H9 (cell line): ENCODE measurements at regions not wholly inside any gene's neighbourhood (a gene's known extent, or its start where the extent isn't known, plus 50 kb on each side); places are given as distances from the start of the nearest gene placed in this dataset.

ENCODE experiments used
- DNase-seq: peaks from one replicate; pipeline ENCODE4 v3.0.0-alpha.2; 2017
- H2AFZ ChIP-seq: one replicate; pipeline ENCODE4 v1.6.1; 2013; ENCODE audit warnings: mild to moderate bottlenecking, low read length, control low read depth, moderate library complexity
- H2AK5ac ChIP-seq: 2 replicates; pipeline ENCODE4 v1.6.1; 2013; ENCODE audit warnings: low read length, control low read depth, mixed read lengths; ENCODE audit not compliant: insufficient read length
- H2BK120ac ChIP-seq: one replicate; pipeline ENCODE4 v1.6.1; 2013; ENCODE audit warnings: low read depth, mild to moderate bottlenecking, low read length, control low read depth, inconsistent platforms; ENCODE audit not compliant: poor library complexity, severe bottlenecking
- H2BK12ac ChIP-seq: 2 replicates; pipeline ENCODE4 v1.6.1; 2013; ENCODE audit warnings: low read length, control low read depth, mixed read lengths, low read depth; ENCODE audit not compliant: insufficient read length
- H2BK15ac ChIP-seq: 2 replicates; pipeline ENCODE4 v1.6.1; 2013; ENCODE audit warnings: low read depth, low read length, control low read depth
- H2BK20ac ChIP-seq: one replicate; pipeline ENCODE4 v1.6.1; 2013; ENCODE audit warnings: low read depth, mild to moderate bottlenecking, low read length, control low read depth, inconsistent platforms; ENCODE audit not compliant: poor library complexity, severe bottlenecking
- H2BK5ac ChIP-seq: 2 replicates; pipeline ENCODE4 v1.6.1; 2013; ENCODE audit warnings: low read length, control low read depth, mixed read lengths; ENCODE audit not compliant: insufficient read length
- H3K14ac ChIP-seq: 2 replicates; pipeline ENCODE4 v1.6.1; 2013; ENCODE audit warnings: low read length, control low read depth; ENCODE audit not compliant: insufficient read depth
- H3K18ac ChIP-seq: 2 replicates; pipeline ENCODE4 v1.6.1; 2013; ENCODE audit warnings: low read depth, mild to moderate bottlenecking, mixed read lengths, low read length, control low read depth; ENCODE audit not compliant: insufficient read length
- H3K23ac ChIP-seq: 2 replicates; pipeline ENCODE4 v1.6.1; 2013; ENCODE audit warnings: low read length, control low read depth, mixed read lengths, low read depth; ENCODE audit not compliant: insufficient read length
- H3K23me2 ChIP-seq: 2 replicates; pipeline ENCODE4 v1.6.1; 2013; ENCODE audit warnings: low read depth, mild to moderate bottlenecking, mixed read lengths, low read length, control low read depth; ENCODE audit not compliant: insufficient read length, poor library complexity, severe bottlenecking
- H3K27ac ChIP-seq: 2 replicates; pipeline ENCODE4 v1.5.1; 2013; ENCODE audit warnings: low read length, control low read depth, mixed read lengths, low read depth; ENCODE audit not compliant: insufficient read length
- H3K27me3 ChIP-seq: 2 replicates; pipeline ENCODE4 v1.6.1; 2013; ENCODE audit warnings: low read length, control low read depth, inconsistent platforms; ENCODE audit not compliant: insufficient read depth
- H3K4ac ChIP-seq: 2 replicates; pipeline ENCODE4 v1.6.1; 2013; ENCODE audit warnings: low read depth, mild to moderate bottlenecking, control low read depth, inconsistent platforms, low read length, moderate library complexity
- H3K4me1 ChIP-seq: 2 replicates; pipeline ENCODE4 v1.6.1; 2013; ENCODE audit warnings: low read length, control low read depth, inconsistent platforms; ENCODE audit not compliant: insufficient read depth
- H3K4me2 ChIP-seq: 2 replicates; pipeline ENCODE4 v1.6.1; 2013; ENCODE audit warnings: low read length, control low read depth, mixed read lengths; ENCODE audit not compliant: insufficient read length, insufficient read depth
- H3K56ac ChIP-seq: 2 replicates; pipeline ENCODE4 v1.6.1; 2013; ENCODE audit warnings: low read depth, mild to moderate bottlenecking, mixed read lengths, low read length, control low read depth; ENCODE audit not compliant: insufficient read length
- H3K79me1 ChIP-seq: 2 replicates; pipeline ENCODE4 v1.6.1; 2013; ENCODE audit warnings: low read depth, mild to moderate bottlenecking, moderate library complexity, low read length, control low read depth, inconsistent platforms; ENCODE audit not compliant: insufficient read depth, poor library complexity, severe bottlenecking
- H3K79me2 ChIP-seq: 2 replicates; pipeline ENCODE4 v1.6.1; 2013; ENCODE audit warnings: low read length, control low read depth, inconsistent platforms; ENCODE audit not compliant: insufficient read depth
- H3K9ac ChIP-seq: 2 replicates; pipeline ENCODE4 v1.6.1; 2013; ENCODE audit warnings: low read length, control low read depth, mixed read lengths; ENCODE audit not compliant: insufficient read length; ENCODE audit errors: extremely low read depth
- H3K9me3 ChIP-seq: one replicate; pipeline ENCODE4 v1.6.1; 2013; ENCODE audit warnings: low read depth, low read length, inconsistent platforms; ENCODE audit not compliant: control insufficient read depth
- H3T11ph ChIP-seq: one replicate; pipeline ENCODE4 v1.6.1; 2013; ENCODE audit warnings: mild to moderate bottlenecking, low read length, control low read depth, inconsistent platforms
- H4K20me1 ChIP-seq: one replicate; pipeline ENCODE4 v1.6.1; 2013; ENCODE audit not compliant: control insufficient read depth, insufficient read length, insufficient read depth
- H4K5ac ChIP-seq: 2 replicates; pipeline ENCODE4 v1.6.1; 2013; ENCODE audit warnings: low read depth, mild to moderate bottlenecking, mixed read lengths, low read length, control low read depth; ENCODE audit not compliant: insufficient read length
- H4K8ac ChIP-seq: replicated peaks from 2 replicates; pipeline ENCODE4 v1.6.1; 2013; ENCODE audit warnings: low read length, control low read depth, mixed read lengths, low read depth; ENCODE audit not compliant: insufficient read length
- H4K91ac ChIP-seq: 2 replicates; pipeline ENCODE4 v1.6.1; 2013; ENCODE audit warnings: low read depth, mild to moderate bottlenecking, moderate library complexity, mixed read lengths, low read length, control low read depth; ENCODE audit not compliant: insufficient read length
- H3K27ac Mint-ChIP-seq, 3 experiments: 2 replicates in 2 of 3; 3 replicates in 1 of 3; pipeline ENCODE4 v1.8.0; 2020 to 2021; ENCODE audit warnings: mixed read lengths in 3 of 3, mild to moderate bottlenecking in 1 of 3, moderate library complexity in 1 of 3
- H3K27me3 Mint-ChIP-seq: 2 replicates; pipeline ENCODE4 v1.8.0; 2021; ENCODE audit warnings: low read depth, mild to moderate bottlenecking, moderate library complexity, mixed read lengths
- H3K36me3 Mint-ChIP-seq, 3 experiments: 2 replicates in 2 of 3; 3 replicates in 1 of 3; pipeline ENCODE4 v1.8.0; 2020 to 2021; ENCODE audit warnings: low read depth in 3 of 3, mixed read lengths in 3 of 3; ENCODE audit not compliant: insufficient read depth in 1 of 3
- H3K4me1 Mint-ChIP-seq, 2 experiments: 2 replicates each; pipeline ENCODE4 v1.8.0; 2020; ENCODE audit warnings: mixed read lengths in 2 of 2
- H3K4me3 Mint-ChIP-seq, 2 experiments: 2 replicates in 1 of 2; 3 replicates in 1 of 2; pipeline ENCODE4 v1.8.0; 2020 to 2021; ENCODE audit warnings: mild to moderate bottlenecking in 2 of 2, mixed read lengths in 2 of 2, moderate library complexity in 1 of 2
- H3K9me3 Mint-ChIP-seq, 2 experiments: 2 replicates in 1 of 2; 3 replicates in 1 of 2; pipeline ENCODE4 v1.8.0; 2020; ENCODE audit warnings: mild to moderate bottlenecking in 2 of 2, mixed read lengths in 2 of 2, moderate library complexity in 1 of 2
- CTCF ChIP-seq: fragments of 200-600 bp; sonication (generic); conservative IDR thresholded peaks from 3 replicates; pipeline ENCODE4 v1.8.0; 2021; ENCODE audit warnings: antibody characterized with exemption, mild to moderate bottlenecking
- WGBS: extraction: QIAGEN DNeasy Blood & Tissue Kit; methylation state at CpG from one replicate; pipeline ENCODE4 v1.1.7; 2013; ENCODE audit warnings: missing lambda C conversion rate, low lambda C conversion rate, mixed read lengths; ENCODE audit not compliant: insufficient read length; ENCODE audit errors: extremely low coverage; 5-methylcytosine and 5-hydroxymethylcytosine counted together

GRCh38 chr2:126966601-126967000 lies 67.9 kb downstream of the TEX51 start:
- H3K27ac ChIP-seq, result no peak overlapping the region
- no CpG with 5 or more reads among the region's 1 CpG for WGBS
- no peak overlapping the region for H2BK15ac ChIP-seq
- H3K23ac ChIP-seq, result no peak overlapping the region
- H3K4ac ChIP-seq, result no peak overlapping the region
- no peaks in the 10 kb centered on the region for H3K23me2 ChIP-seq
- H3K4me2 ChIP-seq, result no peak overlapping the region
- H3K79me2 ChIP-seq, result no peaks in the 10 kb centered on the region
- no peak overlapping the region for H4K5ac ChIP-seq
- H3K27me3 Mint-ChIP-seq, result peaks cover 41% of the 10 kb centered on the region
- no peak overlapping the region for H3K14ac ChIP-seq
- no peak overlapping the region for H3K9ac ChIP-seq
- H3K4me1 Mint-ChIP-seq, result peaks cover 15 to 19% of the 10 kb centered on the region in 2 experiments
- H4K91ac ChIP-seq, result no peak overlapping the region
- H3K27ac Mint-ChIP-seq, result no peak overlapping the region
- no peaks in the 10 kb centered on the region for H3K27me3 ChIP-seq
- no peak overlapping the region for H3K18ac ChIP-seq
- H3K4me3 Mint-ChIP-seq, result no peak overlapping the region
- H4K20me1 ChIP-seq, result no peaks in the 10 kb centered on the region
- no peak for DNase-seq
- no peaks in the 10 kb centered on the region for H3K9me3 ChIP-seq
- no peak overlapping the region for H2BK120ac ChIP-seq
- no peak overlapping the region for H2BK20ac ChIP-seq
- H2AK5ac ChIP-seq, result no peak overlapping the region
- H2BK12ac ChIP-seq, result no peak overlapping the region
- no peak overlapping the region for H2BK5ac ChIP-seq
- no peak overlapping the region for H3T11ph ChIP-seq
- no peaks in the 10 kb centered on the region for H3K79me1 ChIP-seq
- peaks cover 0 to 5% (median 0%) of the 10 kb centered on the region in 3 experiments; a peak in 1 of 7 replicates for H3K36me3 Mint-ChIP-seq
- no peak for TF ChIP-seq CTCF
- peaks cover 3% of the 10 kb centered on the region; the same call in 1 of the 2 replicates for H3K4me1 ChIP-seq
- no peak overlapping the region for H2AFZ ChIP-seq
- H4K8ac ChIP-seq, result no peak overlapping the region
- H3K9me3 Mint-ChIP-seq, result peaks cover 3 to 4% of the 10 kb centered on the region in 2 experiments; a peak in 3 of 5 replicates
- no peak overlapping the region for H3K56ac ChIP-seq
